ENCODE measurements at regions not wholly inside any gene's neighbourhood (a gene's known extent, or its start where the extent isn't known, plus 50 kb on each side); places are given as distances from the start of the nearest gene placed in this dataset.
"Not testable (repeated sequence)": the region's sequence is repeated elsewhere in the genome, so short reads cannot be mapped to it uniquely, and the experiment has no call there.

- H3K4me3 ChIP-seq = no peak overlapping the region
- no peak overlapping the region for H3K27ac ChIP-seq
- H3K4me1 ChIP-seq (replicated peaks in 1 of 2) = no peaks in the 10 kb centered on the region
- in situ Hi-C loops (cut with MboI; ENCODE audit: low pct_unique_long_range_greater_than_20kb in 2 of 9, low sequenced_read_pairs in 9 of 9, unreplicated experiment in 9 of 9) = no loop called here
- ATAC-seq (replicated peaks in 6 of 8) = peak in 1 of 8 experiments; percentile 29
- WGBS, 10 experiments = 50 to 100% (median 81%) methylated on average over 1 to 11 of the region's 11 CpGs
Observed at GRCh38 chr14:103267226-103267910, 66.7 kb upstream of the EIF5 start.

GRCh38 chr14:103271189-103271588 lies 62.8 kb upstream of the EIF5 start:
- Histone ChIP-seq H3K4me1 (replicated peaks in 1 of 2) (peaks cover 0 to 3% of the 10 kb centered on the region in 2 donors), H3K4me3 (no peak overlapping the region), H3K27ac (no peak overlapping the region)
- in situ Hi-C loops (cut with MboI; ENCODE audit: low pct_unique_long_range_greater_than_20kb in 2 of 9, low sequenced_read_pairs in 9 of 9, unreplicated experiment in 9 of 9) = no loop called here
- ATAC-seq (replicated peaks in 6 of 8) = no peak
- WGBS, 10 experiments = 78 to 100% (median 83%) methylated on average over 1 to 6 of the region's 7 CpGs; no CpG with 5 or more reads in 5 of the 10 experiments

DNA sequence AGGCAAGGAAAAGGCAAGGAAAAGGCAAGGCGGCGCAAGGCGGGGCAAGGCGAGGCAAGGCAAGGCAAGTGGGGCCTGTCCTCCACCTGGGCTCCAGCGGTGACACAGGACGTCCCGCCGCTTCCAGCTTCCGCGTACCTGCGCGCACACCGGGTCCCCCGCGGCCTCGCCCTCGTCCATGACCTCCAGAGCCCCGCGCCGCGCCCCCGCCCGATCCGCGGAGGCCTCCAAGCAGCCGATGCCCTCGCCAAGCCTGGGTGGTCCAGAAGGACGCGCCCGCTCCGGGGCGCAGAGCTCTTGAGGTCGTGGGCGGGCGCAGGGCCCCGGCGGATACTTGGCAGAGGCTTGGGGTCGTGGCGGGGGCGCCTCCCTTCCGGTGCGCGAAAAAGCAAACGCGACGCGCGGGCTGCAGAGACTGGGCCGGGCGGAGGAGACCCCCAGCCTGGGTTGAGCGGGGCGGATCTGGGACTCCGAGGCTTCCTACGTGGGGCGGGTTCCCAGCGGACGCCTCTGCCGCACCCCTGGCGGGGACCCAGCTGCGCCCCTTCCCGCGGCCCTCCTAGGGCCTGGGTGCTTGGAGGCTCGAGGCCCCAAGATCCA lies 60.8 kb upstream of the EIF5 start:
- WGBS, 10 experiments = 14 to 92% (median 35%) methylated on average over 2 to 27 of the region's 63 CpGs; no CpG with 5 or more reads in 4 of the 10 experiments
- peaks cover 0 to 3% of the 10 kb centered on the region in 2 donors for H3K4me1 ChIP-seq (replicated peaks in 1 of 2)
- no peak overlapping the region for H3K27ac ChIP-seq
- peak overlapping the region in 2 of 5 donors; percentile 11 to 17 for H3K4me3 ChIP-seq
- in situ Hi-C loops (cut with MboI; ENCODE audit: low pct_unique_long_range_greater_than_20kb in 2 of 9, low sequenced_read_pairs in 9 of 9, unreplicated experiment in 9 of 9) = no loop called here
- peak in 3 of 8 experiments; percentile 9 to 44 (median 16) for ATAC-seq (replicated peaks in 6 of 8)

GRCh38 chr14:103273745-103274615 lies 60.1 kb upstream of the EIF5 start:
- ATAC-seq (replicated peaks in 6 of 8) = peak in 2 of 8 experiments; percentile 24 to 25
- no peak overlapping the region for H3K27ac ChIP-seq
- no CpG with 5 or more reads among the region's 79 CpGs for WGBS, 10 experiments
- H3K4me1 ChIP-seq (replicated peaks in 1 of 2) = peaks cover 0 to 6% of the 10 kb centered on the region in 2 donors
- H3K4me3 ChIP-seq = peak overlapping the region in 1 of 5 donors; percentile 11
- in situ Hi-C loops (cut with MboI; ENCODE audit: low pct_unique_long_range_greater_than_20kb in 2 of 9, low sequenced_read_pairs in 9 of 9, unreplicated experiment in 9 of 9) = no loop called here

DNA sequence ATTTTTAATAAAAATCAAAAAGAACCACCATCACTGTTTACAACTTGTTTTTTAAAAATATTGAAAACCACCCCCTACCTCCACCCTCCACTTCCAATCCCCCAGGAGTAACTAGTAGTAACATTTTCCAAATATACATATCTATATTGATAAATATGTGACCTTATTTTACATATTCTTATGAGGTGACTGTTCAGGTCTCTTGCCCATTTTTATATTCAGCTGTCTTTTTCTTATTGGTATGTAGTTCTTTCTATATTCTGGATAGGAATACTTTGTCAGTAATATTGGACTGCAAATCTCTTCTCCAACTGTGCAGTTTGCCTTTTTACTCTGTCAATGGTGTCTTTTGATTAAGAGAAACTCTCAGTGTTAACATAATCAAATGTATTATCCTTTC lies 59.0 kb upstream of the EIF5 start:
- ATAC-seq (replicated peaks in 6 of 8) = no peak
- no peak overlapping the region for H3K4me3 ChIP-seq
- in situ Hi-C loops (cut with MboI; ENCODE audit: low pct_unique_long_range_greater_than_20kb in 2 of 9, low sequenced_read_pairs in 9 of 9, unreplicated experiment in 9 of 9) = loop anchor here in 5 of 9 experiments (25.0 kb wide), 1 partner anchor 188 kb away; the partner anchor contains the start of genes EXOC3L4 (in 5 of the 5) and LBHD2 (in 5 of the 5)
- H3K4me1 ChIP-seq (replicated peaks in 1 of 2) = peaks cover 0 to 6% of the 10 kb centered on the region in 2 donors
- H3K27ac ChIP-seq = no peak overlapping the region

GRCh38 chr14:103277931-103278330 lies 56.1 kb upstream of the EIF5 start:
- peaks cover 0 to 6% of the 10 kb centered on the region in 2 donors for H3K4me1 ChIP-seq (replicated peaks in 1 of 2)
- H3K27ac ChIP-seq = no peak overlapping the region
- 50 to 100% (median 92%) methylated on average over 1 to 8 of the region's 8 CpGs; no CpG with 5 or more reads in 2 of the 10 experiments for WGBS, 10 experiments
- no peak overlapping the region for H3K4me3 ChIP-seq
- ATAC-seq (replicated peaks in 6 of 8) = no peak
- in situ Hi-C loops (cut with MboI; ENCODE audit: low pct_unique_long_range_greater_than_20kb in 2 of 9, low sequenced_read_pairs in 9 of 9, unreplicated experiment in 9 of 9) = loop anchor here in 5 of 9 experiments (25.0 kb wide), 1 partner anchor 191 kb away; the partner anchor contains the start of genes EXOC3L4 (in 5 of the 5) and LBHD2 (in 5 of the 5)

DNA sequence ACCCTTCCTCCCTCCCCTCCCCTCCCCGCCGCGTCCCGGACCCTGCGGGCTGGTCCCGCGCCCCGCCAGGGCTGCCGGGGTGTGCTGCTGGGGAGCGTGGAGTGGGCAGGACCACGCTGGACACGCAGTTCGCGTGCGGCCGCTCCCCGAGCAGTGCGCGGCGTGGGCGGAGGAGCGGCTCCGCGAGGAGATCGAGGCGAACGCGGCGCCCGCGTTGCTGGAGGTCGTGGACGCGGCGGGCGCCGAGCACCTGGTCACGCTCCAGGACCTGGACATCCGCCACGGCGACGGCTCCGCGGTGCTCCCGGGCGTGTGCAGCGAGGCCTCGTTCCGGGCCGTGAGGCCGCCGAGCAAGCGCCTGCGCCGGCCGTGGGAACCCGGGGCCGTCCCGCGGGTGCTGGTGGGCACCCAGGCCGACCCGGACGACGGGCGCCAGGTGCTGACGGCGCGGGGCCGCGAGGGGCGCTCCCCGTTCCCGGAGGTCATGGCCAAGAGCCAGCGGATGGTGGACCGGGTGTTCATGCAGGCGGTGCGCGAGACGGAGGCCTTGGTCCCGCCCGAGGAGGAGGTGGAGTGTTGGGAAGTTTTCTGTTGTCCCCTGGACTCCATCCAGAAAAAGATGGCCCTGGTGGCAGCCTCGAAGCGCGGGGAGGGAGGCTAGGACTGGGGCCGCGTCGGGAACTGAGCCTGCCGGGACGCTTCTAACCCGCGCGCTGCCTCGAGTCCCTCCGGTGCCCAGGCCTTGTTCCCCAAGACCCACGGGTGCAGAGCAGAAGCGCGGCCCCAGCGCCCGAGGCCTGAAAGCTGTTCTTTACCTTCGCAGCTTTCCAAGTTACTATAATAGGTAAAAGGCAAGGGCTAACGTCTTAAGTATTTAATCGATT lies 54.7 kb upstream of the EIF5 start:
- in situ Hi-C loops (cut with MboI; ENCODE audit: low pct_unique_long_range_greater_than_20kb in 2 of 9, low sequenced_read_pairs in 9 of 9, unreplicated experiment in 9 of 9) = loop anchor here in 8 of 9 experiments (10.0 to 25.0 kb wide), 2 partner anchors 192 to 195 kb away; partner anchors contain the start of genes LBHD2 (in 8 of the 8) and EXOC3L4 (in 5 of the 8)
- WGBS, 10 experiments = 0 to 90% (median 48%) methylated on average over 1 to 11 of the region's 102 CpGs; no CpG with 5 or more reads in 2 of the 10 experiments
- peak in 7 of 8 experiments; percentile 13 to 72 (median 57) for ATAC-seq (replicated peaks in 6 of 8)
- H3K27ac ChIP-seq = no peak overlapping the region
- H3K4me1 ChIP-seq (replicated peaks in 1 of 2) = peaks cover 0 to 3% of the 10 kb centered on the region in 2 donors
- H3K4me3 ChIP-seq = peak overlapping the region in 3 of 5 donors; percentile 10 to 14 (median 11)

GRCh38 chr14:103280278-103280928 lies 53.6 kb upstream of the EIF5 start:
- Histone ChIP-seq H3K4me1 (replicated peaks in 1 of 2) (peaks cover 0 to 3% of the 10 kb centered on the region in 2 donors), H3K27ac (no peak overlapping the region), H3K4me3 (no peak overlapping the region)
- in situ Hi-C loops (cut with MboI; ENCODE audit: low pct_unique_long_range_greater_than_20kb in 2 of 9, low sequenced_read_pairs in 9 of 9, unreplicated experiment in 9 of 9) = loop anchor here in 8 of 9 experiments (10.0 to 25.0 kb wide), 2 partner anchors 193 to 196 kb away; partner anchors contain the start of genes LBHD2 (in 8 of the 8) and EXOC3L4 (in 5 of the 8)
- 17 to 87% (median 67%) methylated on average over 2 to 8 of the region's 15 CpGs for WGBS, 10 experiments
- ATAC-seq (replicated peaks in 6 of 8) = no peak

- ATAC-seq (replicated peaks in 6 of 8) = peak; percentile 57 to 99 (median 62)
- in situ Hi-C loops (cut with MboI; ENCODE audit: low pct_unique_long_range_greater_than_20kb in 2 of 9, low sequenced_read_pairs in 9 of 9, unreplicated experiment in 9 of 9) = loop anchor here in 8 of 9 experiments (10.0 to 25.0 kb wide), 2 partner anchors 194 to 197 kb away; partner anchors contain the start of genes LBHD2 (in 8 of the 8) and EXOC3L4 (in 5 of the 8)
- peaks cover 0 to 3% of the 10 kb centered on the region in 2 donors for H3K4me1 ChIP-seq (replicated peaks in 1 of 2)
- no peak overlapping the region for H3K4me3 ChIP-seq
- 0 to 90% (median 52%) methylated on average over 1 to 6 of the region's 11 CpGs; no CpG with 5 or more reads in 2 of the 10 experiments for WGBS, 10 experiments
- H3K27ac ChIP-seq = no peak overlapping the region
Observed at GRCh38 chr14:103281496-103282231, 52.4 kb upstream of the EIF5 start.

DNA sequence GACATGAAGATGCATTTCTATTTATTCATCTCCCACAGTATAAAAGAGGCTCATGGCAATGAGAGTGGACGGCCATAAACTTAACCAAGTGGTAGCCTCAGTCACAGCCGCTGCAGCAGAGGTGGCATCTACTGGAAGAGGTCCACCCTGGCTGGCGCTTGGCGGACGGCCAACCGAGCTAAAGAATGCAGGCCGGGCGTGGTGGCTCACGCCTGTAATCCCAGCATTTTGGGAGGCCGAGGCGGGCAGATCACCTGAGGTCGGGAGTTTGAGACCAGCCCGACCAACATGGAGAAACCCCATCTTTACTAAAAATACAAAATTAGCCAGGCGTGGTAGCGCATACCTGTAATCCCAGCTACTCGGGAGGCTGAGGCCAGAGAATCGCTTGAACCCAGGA lies 51.7 kb upstream of the EIF5 start:
- H3K27ac ChIP-seq; H3K4me1 ChIP-seq (replicated peaks in 1 of 2); H3K4me3 ChIP-seq; ATAC-seq (replicated peaks in 6 of 8): not testable (repeated sequence)
- in situ Hi-C loops (cut with MboI; ENCODE audit: low pct_unique_long_range_greater_than_20kb in 2 of 9, low sequenced_read_pairs in 9 of 9, unreplicated experiment in 9 of 9) = loop anchor here in 8 of 9 experiments (10.0 to 25.0 kb wide), 2 partner anchors 195 to 198 kb away; partner anchors contain the start of genes LBHD2 (in 8 of the 8) and EXOC3L4 (in 5 of the 8)
- 88 to 100% (median 90%) methylated on average over 1 to 9 of the region's 17 CpGs; no CpG with 5 or more reads in 5 of the 10 experiments for WGBS, 10 experiments

- 50 to 93% (median 71%) methylated on average over 1 to 5 of the region's 5 CpGs; no CpG with 5 or more reads in 5 of the 10 experiments for WGBS, 10 experiments
- peaks cover 0 to 3% of the 10 kb centered on the region in 2 donors for H3K4me1 ChIP-seq (replicated peaks in 1 of 2)
- no peak overlapping the region for H3K4me3 ChIP-seq
- ATAC-seq (replicated peaks in 6 of 8) = no peak
- H3K27ac ChIP-seq = no peak overlapping the region
- in situ Hi-C loops (cut with MboI; ENCODE audit: low pct_unique_long_range_greater_than_20kb in 2 of 9, low sequenced_read_pairs in 9 of 9, unreplicated experiment in 9 of 9) = loop anchor here in 8 of 9 experiments (10.0 to 25.0 kb wide), 2 partner anchors 196 to 198 kb away; partner anchors contain the start of genes LBHD2 (in 8 of the 8) and EXOC3L4 (in 5 of the 8)
Observed at GRCh38 chr14:103282932-103283331, 51.1 kb upstream of the EIF5 start.

All from motor neuron (in vitro differentiated cells).